HEK293 (cell line): ENCODE measurements at regions not wholly inside any gene's neighbourhood (a gene's known extent, or its start where the extent isn't known, plus 50 kb on each side); places are given as distances from the start of the nearest gene placed in this dataset.

Source experiments
- CTCF ChIA-PET: fragments of 350-600 bp; formaldehyde crosslinking; extraction: SDS; loops from one replicate; lab custom pipeline; 2021; ENCODE audit warnings: antibody characterized with exemption; lab: Yijun Ruan, JAX
- POLR2A ChIA-PET: fragments of 300-600 bp; formaldehyde crosslinking; extraction: SDS; loops from one replicate; lab custom pipeline; 2020; ENCODE audit warnings: antibody characterized with exemption, inconsistent platforms; lab: Yijun Ruan, JAX
- H3K27ac ChIP-seq: fragments of 200-500 bp; sonication (Bioruptor generic); 2 replicates; pipeline ENCODE4 v1.5.1; 2014; ENCODE audit warnings: low read depth, low read length, control low read depth, inconsistent platforms; ENCODE audit errors: extremely low read depth
- H3K36me3 ChIP-seq, 2 experiments: fragments of 200-500 bp in 1 of 2; sonication (Bioruptor generic) in 1 of 2; 1 replicate in 1 of 2; 2 replicates in 1 of 2; pipeline ENCODE4 v1.5.1; 2014 to 2017; ENCODE audit warnings: inconsistent platforms in 2 of 2, low read length in 2 of 2; ENCODE audit not compliant: control insufficient read depth in 2 of 2, insufficient read depth in 1 of 2
- H3K4me1 ChIP-seq: fragments of 200-500 bp; sonication (Bioruptor generic); 2 replicates; pipeline ENCODE4 v1.5.1; 2014; ENCODE audit warnings: mild to moderate bottlenecking, low read length, inconsistent platforms; ENCODE audit not compliant: control insufficient read depth, insufficient read depth
- H3K4me3 ChIP-seq: 2 replicates; pipeline ENCODE4 v1.5.1; 2011; ENCODE audit warnings: low read depth, mild to moderate bottlenecking, control low read depth, low read length, moderate library complexity
- H3K9me3 ChIP-seq: fragments of 200-500 bp; sonication (Bioruptor generic); 2 replicates; pipeline ENCODE4 v1.5.1; 2014; ENCODE audit warnings: low read depth, low read length, inconsistent platforms; ENCODE audit not compliant: control insufficient read depth, insufficient read depth
- PRDM2 ChIP-seq: fragments of 450-650 bp; formaldehyde crosslinking; IDR thresholded peaks from 2 replicates; pipeline ENCODE4 v1.5.1; 2016; ENCODE audit warnings: missing biosample characterization, missing genetic modification characterization, borderline replicate concordance
- ZBTB21 ChIP-seq: fragments of 450-650 bp; formaldehyde crosslinking; IDR thresholded peaks from 2 replicates; pipeline ENCODE4 v1.5.1; 2017; ENCODE audit warnings: missing biosample characterization, missing genetic modification characterization
- ZBTB8A ChIP-seq: fragments of 450-650 bp; formaldehyde crosslinking; IDR thresholded peaks from 2 replicates; pipeline ENCODE4 v1.5.1; 2016; ENCODE audit warnings: missing biosample characterization, missing genetic modification characterization
- ZFP41 ChIP-seq: fragments of 450-650 bp; formaldehyde crosslinking; IDR thresholded peaks from 2 replicates; pipeline ENCODE4 v1.5.1; 2016; ENCODE audit warnings: missing biosample characterization, missing genetic modification characterization, borderline replicate concordance
- ZNF138 ChIP-seq: fragments of 450-650 bp; formaldehyde crosslinking; IDR thresholded peaks from 2 replicates; pipeline ENCODE4 v1.5.1; 2016; ENCODE audit warnings: missing biosample characterization, missing genetic modification characterization, borderline replicate concordance
- ZNF140 ChIP-seq: fragments of 450-650 bp; formaldehyde crosslinking; IDR thresholded peaks from 2 replicates; pipeline ENCODE4 v1.5.1; 2016; ENCODE audit warnings: missing biosample characterization, missing genetic modification characterization
- ZNF266 ChIP-seq: fragments of 450-650 bp; formaldehyde crosslinking; IDR thresholded peaks from 2 replicates; pipeline ENCODE4 v1.5.1; 2016; ENCODE audit warnings: missing biosample characterization, missing genetic modification characterization, low read depth
- ZNF571 ChIP-seq: fragments of 450-650 bp; formaldehyde crosslinking; IDR thresholded peaks from 2 replicates; pipeline ENCODE4 v1.5.0; 2017; ENCODE audit warnings: missing biosample characterization, missing genetic modification characterization
- ZNF596 ChIP-seq: fragments of 450-650 bp; IDR thresholded peaks from 2 replicates; pipeline ENCODE4 v1.5.0; 2018; ENCODE audit warnings: missing biosample characterization, mild to moderate bottlenecking, missing genetic modification characterization, moderate library complexity
- ZNF785 ChIP-seq: fragments of 450-650 bp; formaldehyde crosslinking; IDR thresholded peaks from 2 replicates; pipeline ENCODE4 v1.5.1; 2016; ENCODE audit warnings: missing biosample characterization, missing genetic modification characterization
- ZSCAN4 ChIP-seq: fragments of 450-650 bp; formaldehyde crosslinking; IDR thresholded peaks from 2 replicates; pipeline ENCODE4 v1.5.1; 2017; ENCODE audit warnings: missing biosample characterization, missing genetic modification characterization
- TF ChIP-seq, protein P1 (sequence below): fragments of 450-650 bp; formaldehyde crosslinking; IDR thresholded peaks from 2 replicates; pipeline ENCODE4 v1.5.1; 2016; ENCODE audit warnings: missing biosample characterization, missing genetic modification characterization
- TF ChIP-seq, protein P2 (sequence below): fragments of 450-650 bp; formaldehyde crosslinking; IDR thresholded peaks from 2 replicates; pipeline ENCODE4 v1.5.1; 2016; ENCODE audit warnings: missing biosample characterization, missing genetic modification characterization, borderline replicate concordance
- TF ChIP-seq, protein P3 (sequence below): fragments of 450-650 bp; formaldehyde crosslinking; IDR thresholded peaks from 2 replicates; pipeline ENCODE4 v1.5.1; 2016; ENCODE audit warnings: missing biosample characterization, missing genetic modification characterization
- TF ChIP-seq, protein P4 (sequence below): fragments of 450-650 bp; formaldehyde crosslinking; IDR thresholded peaks from 2 replicates; pipeline ENCODE4 v1.5.1; 2016; ENCODE audit warnings: missing biosample characterization, missing genetic modification characterization

DNA sequence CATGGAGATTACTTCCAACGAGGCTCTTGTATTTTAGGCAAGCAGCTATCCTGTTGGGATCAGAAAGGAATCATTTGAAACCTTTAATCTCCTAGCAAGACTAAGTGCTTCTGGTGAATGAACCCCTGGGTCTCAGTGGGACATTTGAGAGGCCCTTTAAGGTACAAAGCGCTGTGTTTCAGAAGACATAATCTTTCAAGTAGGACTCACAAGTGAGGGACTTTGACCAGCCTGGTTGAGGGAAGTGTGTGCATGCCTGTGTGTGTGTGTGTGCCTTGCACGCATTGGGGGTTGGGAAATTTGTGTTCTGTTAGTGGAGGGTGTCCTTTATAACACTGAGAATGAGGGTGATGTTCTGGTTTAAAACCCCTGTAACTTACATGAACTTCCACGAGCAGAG, 64.4 kb upstream of the KCNG1 start:
- ChIA-PET POLR2A (no interaction called here), CTCF (interaction anchor here (0.7 kb wide), 2 partner anchors 23 to 118 kb away, joined by 3 to 4 read pairs; no protein-coding TSS in a partner anchor)

DNA sequence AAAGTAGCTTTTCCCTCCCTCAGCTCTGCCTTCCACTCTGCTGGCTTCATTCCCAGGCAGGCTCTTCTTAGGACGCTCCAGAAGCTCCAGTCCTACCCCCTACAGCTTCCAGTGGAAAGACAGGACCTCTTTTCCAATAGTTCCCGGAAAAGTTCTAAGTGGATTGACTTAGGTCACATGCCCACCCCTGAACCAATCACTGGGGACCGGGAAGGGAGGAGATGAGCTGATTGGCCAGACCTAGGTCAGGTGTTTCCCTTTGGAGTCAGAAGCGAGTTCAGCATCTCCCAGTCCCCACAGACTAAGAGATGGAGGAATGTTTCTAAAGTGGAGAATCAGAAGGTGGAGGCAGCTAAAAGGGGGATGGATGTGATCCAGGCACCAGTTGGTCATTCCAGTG, 62.9 kb upstream of the KCNG1 start:
- no peak overlapping the region for H3K4me3 ChIP-seq
- no peaks in the 10 kb centered on the region for H3K4me1 ChIP-seq
- CTCF ChIA-PET = interaction anchor here (1.0 to 1.1 kb wide), 2 partner anchors 8 to 98 kb away, joined by 3 to 4 read pairs; no protein-coding TSS in a partner anchor
- POLR2A ChIA-PET = no interaction called here
- H3K9me3 ChIP-seq = no peaks in the 10 kb centered on the region
- H3K36me3 ChIP-seq = no peaks in the 10 kb centered on the region
- TF ChIP-seq ZNF785 (tag by site-specific recombination) (no peak), ZNF571 (tag by site-specific recombination) (no peak), ZNF596 (tag by site-specific recombination) (no peak), PRDM2 (tag by site-specific recombination) (no peak), ZNF266 (tag by site-specific recombination) (no peak), ZNF138 (no peak), ZBTB8A (tag by site-specific recombination) (no peak), ZFP41 (tag by site-specific recombination) (no peak), ZBTB21 (no peak)
- TF ChIP-seq, protein P1, sequence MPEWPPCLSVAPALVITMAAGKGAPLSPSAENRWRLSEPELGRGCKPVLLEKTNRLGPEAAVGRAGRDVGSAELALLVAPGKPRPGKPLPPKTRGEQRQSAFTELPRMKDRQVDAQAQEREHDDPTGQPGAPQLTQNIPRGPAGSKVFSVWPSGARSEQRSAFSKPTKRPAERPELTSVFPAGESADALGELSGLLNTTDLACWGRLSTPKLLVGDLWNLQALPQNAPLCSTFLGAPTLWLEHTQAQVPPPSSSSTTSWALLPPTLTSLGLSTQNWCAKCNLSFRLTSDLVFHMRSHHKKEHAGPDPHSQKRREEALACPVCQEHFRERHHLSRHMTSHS (tag by site-specific recombination) = no peak
- TF ChIP-seq, protein P2, sequence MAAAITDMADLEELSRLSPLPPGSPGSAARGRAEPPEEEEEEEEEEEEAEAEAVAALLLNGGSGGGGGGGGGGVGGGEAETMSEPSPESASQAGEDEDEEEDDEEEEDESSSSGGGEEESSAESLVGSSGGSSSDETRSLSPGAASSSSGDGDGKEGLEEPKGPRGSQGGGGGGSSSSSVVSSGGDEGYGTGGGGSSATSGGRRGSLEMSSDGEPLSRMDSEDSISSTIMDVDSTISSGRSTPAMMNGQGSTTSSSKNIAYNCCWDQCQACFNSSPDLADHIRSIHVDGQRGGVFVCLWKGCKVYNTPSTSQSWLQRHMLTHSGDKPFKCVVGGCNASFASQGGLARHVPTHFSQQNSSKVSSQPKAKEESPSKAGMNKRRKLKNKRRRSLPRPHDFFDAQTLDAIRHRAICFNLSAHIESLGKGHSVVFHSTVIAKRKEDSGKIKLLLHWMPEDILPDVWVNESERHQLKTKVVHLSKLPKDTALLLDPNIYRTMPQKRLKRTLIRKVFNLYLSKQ (tag by site-specific recombination) = no peak
- TF ChIP-seq, protein P3, sequence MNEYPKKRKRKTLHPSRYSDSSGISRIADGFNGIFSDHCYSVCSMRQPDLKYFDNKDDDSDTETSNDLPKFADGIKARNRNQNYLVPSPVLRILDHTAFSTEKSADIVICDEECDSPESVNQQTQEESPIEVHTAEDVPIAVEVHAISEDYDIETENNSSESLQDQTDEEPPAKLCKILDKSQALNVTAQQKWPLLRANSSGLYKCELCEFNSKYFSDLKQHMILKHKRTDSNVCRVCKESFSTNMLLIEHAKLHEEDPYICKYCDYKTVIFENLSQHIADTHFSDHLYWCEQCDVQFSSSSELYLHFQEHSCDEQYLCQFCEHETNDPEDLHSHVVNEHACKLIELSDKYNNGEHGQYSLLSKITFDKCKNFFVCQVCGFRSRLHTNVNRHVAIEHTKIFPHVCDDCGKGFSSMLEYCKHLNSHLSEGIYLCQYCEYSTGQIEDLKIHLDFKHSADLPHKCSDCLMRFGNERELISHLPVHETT (tag by site-specific recombination) = no peak
- TF ChIP-seq, protein P4, sequence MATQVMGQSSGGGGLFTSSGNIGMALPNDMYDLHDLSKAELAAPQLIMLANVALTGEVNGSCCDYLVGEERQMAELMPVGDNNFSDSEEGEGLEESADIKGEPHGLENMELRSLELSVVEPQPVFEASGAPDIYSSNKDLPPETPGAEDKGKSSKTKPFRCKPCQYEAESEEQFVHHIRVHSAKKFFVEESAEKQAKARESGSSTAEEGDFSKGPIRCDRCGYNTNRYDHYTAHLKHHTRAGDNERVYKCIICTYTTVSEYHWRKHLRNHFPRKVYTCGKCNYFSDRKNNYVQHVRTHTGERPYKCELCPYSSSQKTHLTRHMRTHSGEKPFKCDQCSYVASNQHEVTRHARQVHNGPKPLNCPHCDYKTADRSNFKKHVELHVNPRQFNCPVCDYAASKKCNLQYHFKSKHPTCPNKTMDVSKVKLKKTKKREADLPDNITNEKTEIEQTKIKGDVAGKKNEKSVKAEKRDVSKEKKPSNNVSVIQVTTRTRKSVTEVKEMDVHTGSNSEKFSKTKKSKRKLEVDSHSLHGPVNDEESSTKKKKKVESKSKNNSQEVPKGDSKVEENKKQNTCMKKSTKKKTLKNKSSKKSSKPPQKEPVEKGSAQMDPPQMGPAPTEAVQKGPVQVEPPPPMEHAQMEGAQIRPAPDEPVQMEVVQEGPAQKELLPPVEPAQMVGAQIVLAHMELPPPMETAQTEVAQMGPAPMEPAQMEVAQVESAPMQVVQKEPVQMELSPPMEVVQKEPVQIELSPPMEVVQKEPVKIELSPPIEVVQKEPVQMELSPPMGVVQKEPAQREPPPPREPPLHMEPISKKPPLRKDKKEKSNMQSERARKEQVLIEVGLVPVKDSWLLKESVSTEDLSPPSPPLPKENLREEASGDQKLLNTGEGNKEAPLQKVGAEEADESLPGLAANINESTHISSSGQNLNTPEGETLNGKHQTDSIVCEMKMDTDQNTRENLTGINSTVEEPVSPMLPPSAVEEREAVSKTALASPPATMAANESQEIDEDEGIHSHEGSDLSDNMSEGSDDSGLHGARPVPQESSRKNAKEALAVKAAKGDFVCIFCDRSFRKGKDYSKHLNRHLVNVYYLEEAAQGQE = no peak
- H3K27ac ChIP-seq = no peak overlapping the region

More for the DNA sequence above, 64.4 kb upstream of the KCNG1 start:
- no peaks in the 10 kb centered on the region for H3K9me3 ChIP-seq
- TF ChIP-seq ZSCAN4 (tag by site-specific recombination) = peak; percentile 48
- no peak for TF ChIP-seq ZNF140 (tag by site-specific recombination)
- TF ChIP-seq, all 188 proteins: peak for 1
- no peaks in the 10 kb centered on the region for H3K4me1 ChIP-seq
- no peak overlapping the region for H3K4me3 ChIP-seq
- H3K36me3 ChIP-seq = no peaks in the 10 kb centered on the region
- no peak overlapping the region for H3K27ac ChIP-seq
